HG03378 (cell line): ENCODE measurements at regions not wholly inside any gene's neighbourhood (a gene's known extent, or its start where the extent isn't known, plus 50 kb on each side); places are given as distances from the start of the nearest gene placed in this dataset.

Source experiments
- ATAC-seq: cut with Tn5 transposase; IDR thresholded peaks from one replicate; pipeline ENCODE4 v1.9.1; 2021; ENCODE audit warnings: mild to moderate bottlenecking, moderate library complexity; ENCODE audit not compliant: unreplicated experiment

GRCh38 chr16:86207350-86207749, 303.0 kb upstream of the FOXF1 start:
- ATAC-seq, result no peak

GRCh38 chr16:86209202-86209601, 301.1 kb upstream of the FOXF1 start:
- no peak for ATAC-seq

- no peak for ATAC-seq
Measured at GRCh38 chr16:86210403-86211193, 299.7 kb upstream of the FOXF1 start.

- ATAC-seq, result no peak
Measured at GRCh38 chr16:86211265-86211664, 299.1 kb upstream of the FOXF1 start.

- ATAC-seq, result no peak
Measured at GRCh38 chr16:86211800-86212199, 298.5 kb upstream of the FOXF1 start.

- no peak for ATAC-seq
Measured at GRCh38 chr16:86212706-86213436, 297.5 kb upstream of the FOXF1 start.

GRCh38 chr16:86213437-86214205, 296.7 kb upstream of the FOXF1 start:
- no peak for ATAC-seq

- no peak for ATAC-seq
Measured at GRCh38 chr16:86214326-86215232, 295.7 kb upstream of the FOXF1 start.

GRCh38 chr16:86215233-86215978, 294.9 kb upstream of the FOXF1 start:
- ATAC-seq, result no peak

- no peak for ATAC-seq
Measured at GRCh38 chr16:86215979-86216585, 294.2 kb upstream of the FOXF1 start.

GRCh38 chr16:86216591-86216990, 293.7 kb upstream of the FOXF1 start:
- no peak for ATAC-seq

- no peak for ATAC-seq
Measured at GRCh38 chr16:86217001-86217890, 293.1 kb upstream of the FOXF1 start.

- no peak for ATAC-seq
Measured at GRCh38 chr16:86217891-86218270, 292.4 kb upstream of the FOXF1 start.

- no peak for ATAC-seq
Measured at GRCh38 chr16:86218479-86219170, 291.7 kb upstream of the FOXF1 start.

- ATAC-seq, result no peak
Measured at GRCh38 chr16:86219655-86220445, 290.5 kb upstream of the FOXF1 start.

GRCh38 chr16:86220561-86220960, 289.8 kb upstream of the FOXF1 start:
- no peak for ATAC-seq

GRCh38 chr16:86221085-86221484, 289.2 kb upstream of the FOXF1 start:
- ATAC-seq, result no peak
